ENCODE measurements at regions not wholly inside any gene's neighbourhood (a gene's known extent, or its start where the extent isn't known, plus 50 kb on each side); places are given as distances from the start of the nearest gene placed in this dataset.

DNA sequence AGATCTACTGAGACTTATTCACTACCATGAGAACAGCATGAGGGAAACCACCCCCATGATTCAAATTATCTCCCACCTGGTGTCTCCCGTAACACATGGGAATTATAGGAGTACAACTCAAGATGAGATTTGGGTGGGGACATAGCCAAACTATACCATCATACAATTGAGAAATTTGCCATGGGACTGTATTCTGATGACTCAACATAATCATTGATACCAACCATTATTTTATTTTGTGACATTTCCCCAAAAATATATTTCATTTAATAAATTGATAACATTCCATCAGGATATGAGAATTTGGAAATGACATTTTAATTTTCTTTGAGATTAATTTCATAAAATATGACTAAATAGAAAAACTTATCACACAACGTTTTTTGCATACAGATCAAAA lies 96.6 kb upstream of the MDFIC2 start:
- Histone ChIP-seq H3K27me3 (ENCODE audit: control insufficient read depth in 1 of 2, insufficient read depth in 2 of 2, low read length in 1 of 2) (no peaks in the 10 kb centered on the region), H3K27ac (ENCODE audit: low read depth in 1 of 2, low read length in 2 of 2) (no peak overlapping the region), H3K36me3 (ENCODE audit: control insufficient read depth in 1 of 2, insufficient read depth in 2 of 2, low read length in 1 of 2) (no peaks in the 10 kb centered on the region), H3K9me3 (ENCODE audit: control insufficient read depth, low read length) (no peaks in the 10 kb centered on the region), H3K4me1 (ENCODE audit: control insufficient read depth in 1 of 2, insufficient read depth in 2 of 2, low read length in 2 of 2) (no peaks in the 10 kb centered on the region), H3K4me3 (ENCODE audit: low read length in 2 of 2) (no peak overlapping the region)
- ATAC-seq (ENCODE audit: low FRiP score) = no peak
- WGBS, 2 donors = 86 to 87% methylated on average over 2 of the region's 2 CpGs
- DNase-seq = no peak
- intact Hi-C loops (cut with DNase I) = no loop called here

DNA sequence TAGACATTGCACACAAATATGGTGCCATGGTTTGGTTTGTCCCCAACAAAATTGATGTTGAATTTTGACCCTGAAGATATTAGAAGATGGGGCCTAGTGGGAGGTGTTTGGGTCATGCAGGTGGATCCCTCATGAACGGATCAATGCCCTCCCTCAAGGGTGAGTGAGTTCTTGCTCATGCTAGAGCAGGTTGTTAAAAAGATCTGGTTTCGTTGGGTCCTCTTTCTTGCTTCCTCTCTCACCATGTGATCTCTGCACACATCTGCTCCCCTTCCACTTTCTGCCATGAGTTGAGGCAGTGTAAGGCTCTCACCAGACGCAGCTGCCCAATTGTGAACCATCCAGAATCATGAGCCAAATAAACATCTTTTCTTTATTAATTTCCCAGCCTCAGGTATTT lies 87.8 kb upstream of the MDFIC2 start:
- intact Hi-C loops (cut with DNase I) = no loop called here
- no peaks in the 10 kb centered on the region for H3K36me3 ChIP-seq (ENCODE audit: control insufficient read depth in 1 of 2, insufficient read depth in 2 of 2, low read length in 1 of 2)
- no peak overlapping the region for H3K4me3 ChIP-seq (ENCODE audit: low read length in 2 of 2)
- H3K9me3 ChIP-seq (ENCODE audit: control insufficient read depth, low read length) = no peaks in the 10 kb centered on the region
- WGBS, 2 donors = 93 to 97% methylated on average over 3 of the region's 3 CpGs
- ATAC-seq (ENCODE audit: low FRiP score) (no peak), DNase-seq (no peak)
- no peaks in the 10 kb centered on the region for H3K4me1 ChIP-seq (ENCODE audit: control insufficient read depth in 1 of 2, insufficient read depth in 2 of 2, low read length in 2 of 2)
- H3K27me3 ChIP-seq (ENCODE audit: control insufficient read depth in 1 of 2, insufficient read depth in 2 of 2, low read length in 1 of 2) = no peaks in the 10 kb centered on the region
- no peak overlapping the region for H3K27ac ChIP-seq (ENCODE audit: low read depth in 1 of 2, low read length in 2 of 2)

GRCh38 chr3:70393881-70394612 lies 81.6 kb upstream of the MDFIC2 start:
- Histone ChIP-seq H3K36me3 (ENCODE audit: control insufficient read depth in 1 of 2, insufficient read depth in 2 of 2, low read length in 1 of 2) (no peaks in the 10 kb centered on the region), H3K9me3 (ENCODE audit: control insufficient read depth, low read length) (peaks cover 1% of the 10 kb centered on the region), H3K27ac (ENCODE audit: low read depth in 1 of 2, low read length in 2 of 2) (no peak overlapping the region), H3K4me3 (ENCODE audit: low read length in 2 of 2) (no peak overlapping the region), H3K4me1 (ENCODE audit: control insufficient read depth in 1 of 2, insufficient read depth in 2 of 2, low read length in 2 of 2) (no peaks in the 10 kb centered on the region), H3K27me3 (ENCODE audit: control insufficient read depth in 1 of 2, insufficient read depth in 2 of 2, low read length in 1 of 2) (no peaks in the 10 kb centered on the region)
- intact Hi-C loops (cut with DNase I) = no loop called here
- DNase-seq (no peak), ATAC-seq (ENCODE audit: low FRiP score) (no peak)
- WGBS, 2 donors = 93 to 96% methylated on average over 11 of the region's 11 CpGs

DNA sequence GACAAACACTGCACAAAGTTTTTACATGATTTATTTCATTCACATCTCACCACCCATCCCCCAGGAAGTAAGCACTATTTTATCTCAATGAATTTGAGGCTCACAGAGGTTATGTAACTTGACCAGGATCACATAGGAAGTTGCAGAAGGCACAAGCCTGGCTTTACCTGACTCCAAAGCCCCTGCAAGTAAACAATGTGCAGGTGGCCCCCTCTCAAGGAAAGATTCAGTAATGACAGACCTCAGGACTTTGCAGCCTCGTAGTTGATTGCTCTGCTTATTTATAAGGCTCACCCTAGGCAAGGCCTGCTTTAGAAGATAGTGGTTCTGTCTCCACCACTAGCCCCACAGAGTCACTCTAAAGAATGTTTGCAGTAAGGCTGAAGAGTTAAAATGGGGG lies 79.8 kb upstream of the MDFIC2 start:
- H3K4me3 ChIP-seq (ENCODE audit: low read length in 2 of 2) = no peak overlapping the region
- ATAC-seq (ENCODE audit: low FRiP score) = no peak
- H3K36me3 ChIP-seq (ENCODE audit: control insufficient read depth in 1 of 2, insufficient read depth in 2 of 2, low read length in 1 of 2) = no peaks in the 10 kb centered on the region
- peaks cover 1% of the 10 kb centered on the region for H3K9me3 ChIP-seq (ENCODE audit: control insufficient read depth, low read length)
- 78 to 95% methylated on average over 1 of the region's 1 CpG for WGBS, 2 donors
- no peaks in the 10 kb centered on the region for H3K27me3 ChIP-seq (ENCODE audit: control insufficient read depth in 1 of 2, insufficient read depth in 2 of 2, low read length in 1 of 2)
- H3K27ac ChIP-seq (ENCODE audit: low read depth in 1 of 2, low read length in 2 of 2) = no peak overlapping the region
- no peaks in the 10 kb centered on the region for H3K4me1 ChIP-seq (ENCODE audit: control insufficient read depth in 1 of 2, insufficient read depth in 2 of 2, low read length in 2 of 2)
- DNase-seq = no peak
- intact Hi-C loops (cut with DNase I) = no loop called here

- H3K9me3 ChIP-seq (ENCODE audit: control insufficient read depth, low read length) = peaks cover 1% of the 10 kb centered on the region
- H3K4me3 ChIP-seq (ENCODE audit: low read length in 2 of 2) = no peak overlapping the region
- DNase-seq (no peak), ATAC-seq (ENCODE audit: low FRiP score) (no peak)
- no peaks in the 10 kb centered on the region for H3K36me3 ChIP-seq (ENCODE audit: control insufficient read depth in 1 of 2, insufficient read depth in 2 of 2, low read length in 1 of 2)
- no peak overlapping the region for H3K27ac ChIP-seq (ENCODE audit: low read depth in 1 of 2, low read length in 2 of 2)
- no peaks in the 10 kb centered on the region for H3K27me3 ChIP-seq (ENCODE audit: control insufficient read depth in 1 of 2, insufficient read depth in 2 of 2, low read length in 1 of 2)
- intact Hi-C loops (cut with DNase I) = no loop called here
- no peaks in the 10 kb centered on the region for H3K4me1 ChIP-seq (ENCODE audit: control insufficient read depth in 1 of 2, insufficient read depth in 2 of 2, low read length in 2 of 2)
- WGBS, 2 donors = 92 to 96% methylated on average over 3 of the region's 3 CpGs
These were observed 75.5 kb upstream of the MDFIC2 start for GRCh38 chr3:70387889-70388288.

- Histone ChIP-seq H3K9me3 (ENCODE audit: control insufficient read depth, low read length) (peaks cover 1% of the 10 kb centered on the region), H3K27me3 (ENCODE audit: control insufficient read depth in 1 of 2, insufficient read depth in 2 of 2, low read length in 1 of 2) (no peaks in the 10 kb centered on the region), H3K27ac (ENCODE audit: low read depth in 1 of 2, low read length in 2 of 2) (no peak overlapping the region), H3K36me3 (ENCODE audit: control insufficient read depth in 1 of 2, insufficient read depth in 2 of 2, low read length in 1 of 2) (no peaks in the 10 kb centered on the region), H3K4me1 (ENCODE audit: control insufficient read depth in 1 of 2, insufficient read depth in 2 of 2, low read length in 2 of 2) (no peaks in the 10 kb centered on the region), H3K4me3 (ENCODE audit: low read length in 2 of 2) (no peak overlapping the region)
- ATAC-seq (ENCODE audit: low FRiP score) (no peak), DNase-seq (no peak)
- intact Hi-C loops (cut with DNase I) = no loop called here
These were observed 74.4 kb upstream of the MDFIC2 start for GRCh38 chr3:70386846-70387245.

DNA sequence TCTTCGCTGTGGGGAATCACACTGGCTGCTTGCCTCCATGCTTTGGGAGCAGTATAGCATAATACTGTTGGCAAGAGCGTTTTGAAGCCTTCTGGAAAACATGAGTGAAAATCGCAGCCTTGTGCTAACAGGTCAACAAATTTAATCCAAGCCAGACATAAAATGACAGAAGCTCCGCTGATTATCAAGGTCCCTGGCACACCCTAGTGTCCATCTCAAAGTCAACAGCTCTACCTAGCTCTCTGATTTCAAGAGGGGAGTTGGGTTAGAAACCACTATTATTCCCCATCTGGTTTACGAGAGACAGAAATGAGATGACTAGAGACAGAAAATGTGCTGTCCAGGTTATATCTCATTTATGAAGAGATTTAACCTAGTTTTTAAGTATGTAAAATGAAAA lies 73.6 kb upstream of the MDFIC2 start:
- H3K27me3 ChIP-seq (ENCODE audit: control insufficient read depth in 1 of 2, insufficient read depth in 2 of 2, low read length in 1 of 2) = no peaks in the 10 kb centered on the region
- no peak overlapping the region for H3K27ac ChIP-seq (ENCODE audit: low read depth in 1 of 2, low read length in 2 of 2)
- ATAC-seq (ENCODE audit: low FRiP score) (no peak), DNase-seq (no peak)
- H3K9me3 ChIP-seq (ENCODE audit: control insufficient read depth, low read length) = peaks cover 1% of the 10 kb centered on the region
- intact Hi-C loops (cut with DNase I) = no loop called here
- H3K4me1 ChIP-seq (ENCODE audit: control insufficient read depth in 1 of 2, insufficient read depth in 2 of 2, low read length in 2 of 2) = no peaks in the 10 kb centered on the region
- no peak overlapping the region for H3K4me3 ChIP-seq (ENCODE audit: low read length in 2 of 2)
- 81 to 90% methylated on average over 5 of the region's 5 CpGs for WGBS, 2 donors
- H3K36me3 ChIP-seq (ENCODE audit: control insufficient read depth in 1 of 2, insufficient read depth in 2 of 2, low read length in 1 of 2) = no peaks in the 10 kb centered on the region

- DNase-seq (no peak), ATAC-seq (ENCODE audit: low FRiP score) (no peak)
- 23 to 25% methylated on average over 6 of the region's 6 CpGs for WGBS, 2 donors
- Histone ChIP-seq H3K4me3 (ENCODE audit: low read length in 2 of 2) (no peak overlapping the region), H3K36me3 (ENCODE audit: control insufficient read depth in 1 of 2, insufficient read depth in 2 of 2, low read length in 1 of 2) (no peaks in the 10 kb centered on the region), H3K4me1 (ENCODE audit: control insufficient read depth in 1 of 2, insufficient read depth in 2 of 2, low read length in 2 of 2) (no peaks in the 10 kb centered on the region), H3K27ac (ENCODE audit: low read depth in 1 of 2, low read length in 2 of 2) (no peak overlapping the region), H3K27me3 (ENCODE audit: control insufficient read depth in 1 of 2, insufficient read depth in 2 of 2, low read length in 1 of 2) (no peaks in the 10 kb centered on the region), H3K9me3 (ENCODE audit: control insufficient read depth, low read length) (no peaks in the 10 kb centered on the region)
- intact Hi-C loops (cut with DNase I) = no loop called here
These were observed 71.0 kb upstream of the MDFIC2 start for GRCh38 chr3:70383360-70383831.

GRCh38 chr3:70374179-70374578 lies 61.7 kb upstream of the MDFIC2 start:
- H3K27me3 ChIP-seq (ENCODE audit: control insufficient read depth in 1 of 2, insufficient read depth in 2 of 2, low read length in 1 of 2) = no peaks in the 10 kb centered on the region
- no peaks in the 10 kb centered on the region for H3K36me3 ChIP-seq (ENCODE audit: control insufficient read depth in 1 of 2, insufficient read depth in 2 of 2, low read length in 1 of 2)
- 85 to 86% methylated on average over 4 of the region's 4 CpGs for WGBS, 2 donors
- intact Hi-C loops (cut with DNase I) = no loop called here
- H3K9me3 ChIP-seq (ENCODE audit: control insufficient read depth, low read length) = no peaks in the 10 kb centered on the region
- H3K4me1 ChIP-seq (ENCODE audit: control insufficient read depth in 1 of 2, insufficient read depth in 2 of 2, low read length in 2 of 2) = no peaks in the 10 kb centered on the region
- no peak for ATAC-seq (ENCODE audit: low FRiP score)
- H3K4me3 ChIP-seq (ENCODE audit: low read length in 2 of 2) = no peak overlapping the region
- no peak overlapping the region for H3K27ac ChIP-seq (ENCODE audit: low read depth in 1 of 2, low read length in 2 of 2)
- no peak for DNase-seq
